NCI-H82 treated with DMSO at 0.1 percent for 48 hours (cell line): ENCODE measurements at regions not wholly inside any gene's neighbourhood (a gene's known extent, or its start where the extent isn't known, plus 50 kb on each side); places are given as distances from the start of the nearest gene placed in this dataset.

Experiments
- DNase-seq: peaks from one replicate; lab custom pipeline; 2025; ENCODE audit not compliant: unreplicated experiment; lab: John Stamatoyannopoulos, UW

DNA sequence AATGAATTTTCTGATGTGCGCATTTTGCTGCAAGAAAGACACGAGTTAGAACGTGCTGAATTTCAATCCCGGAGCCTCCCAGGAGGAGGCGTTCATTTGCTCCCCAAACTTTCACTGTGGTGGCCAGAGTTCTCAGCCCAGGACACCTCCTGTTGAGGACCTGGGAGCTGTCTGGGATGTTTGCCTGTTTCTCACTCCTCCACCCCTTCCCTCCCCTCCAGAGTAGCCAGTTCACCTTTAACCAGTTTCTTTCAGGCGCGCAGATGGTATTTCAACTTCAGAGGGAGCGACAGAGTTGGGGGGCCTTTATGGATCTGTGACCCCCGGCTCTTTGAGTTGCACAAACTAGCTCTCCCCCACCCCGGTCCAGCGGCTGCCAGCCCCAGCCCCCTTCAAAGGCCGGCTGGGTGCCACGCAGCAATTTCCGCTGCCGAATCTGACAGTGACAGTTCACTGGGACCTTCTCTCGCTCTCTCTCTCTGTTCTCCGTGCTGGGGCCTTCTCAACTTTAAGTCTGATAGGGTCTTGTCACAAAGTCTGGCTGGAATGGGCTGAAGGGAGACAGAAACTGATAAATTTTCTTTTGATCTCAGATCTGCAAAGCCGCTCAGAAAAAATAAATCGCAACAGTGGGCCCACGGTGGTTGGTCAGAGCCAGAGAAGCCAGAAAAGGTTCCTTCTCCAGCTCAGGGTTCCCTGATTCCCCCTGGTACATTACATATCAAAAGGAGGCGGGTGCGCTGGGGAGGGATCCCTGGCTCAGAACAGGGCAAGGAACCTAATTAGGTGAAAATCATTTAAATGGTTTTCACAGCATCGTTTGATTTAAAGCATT is 100.0 kb upstream of the STX18 start:
- DNase-seq, result no peak

DNA sequence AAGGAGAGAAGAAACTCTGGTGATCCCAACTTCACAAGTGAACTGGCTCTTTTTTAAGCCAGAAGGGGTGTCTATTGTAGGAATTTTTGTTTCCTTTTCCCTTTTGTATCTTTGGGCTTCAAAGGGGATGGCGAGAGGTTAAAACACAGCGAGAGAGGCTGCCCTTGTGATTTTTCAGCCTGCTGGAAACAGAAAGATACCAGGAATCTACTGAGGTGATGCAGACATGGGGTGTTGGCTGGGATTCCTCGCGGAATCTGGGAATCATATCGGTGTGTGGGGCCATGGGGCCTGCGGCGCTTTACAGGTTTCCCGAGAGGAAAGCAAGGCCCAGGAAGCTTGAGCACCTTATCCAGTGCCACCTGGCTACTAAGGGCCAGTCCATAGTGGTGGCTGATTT is 99.4 kb upstream of the STX18 start:
- no peak for DNase-seq

DNA sequence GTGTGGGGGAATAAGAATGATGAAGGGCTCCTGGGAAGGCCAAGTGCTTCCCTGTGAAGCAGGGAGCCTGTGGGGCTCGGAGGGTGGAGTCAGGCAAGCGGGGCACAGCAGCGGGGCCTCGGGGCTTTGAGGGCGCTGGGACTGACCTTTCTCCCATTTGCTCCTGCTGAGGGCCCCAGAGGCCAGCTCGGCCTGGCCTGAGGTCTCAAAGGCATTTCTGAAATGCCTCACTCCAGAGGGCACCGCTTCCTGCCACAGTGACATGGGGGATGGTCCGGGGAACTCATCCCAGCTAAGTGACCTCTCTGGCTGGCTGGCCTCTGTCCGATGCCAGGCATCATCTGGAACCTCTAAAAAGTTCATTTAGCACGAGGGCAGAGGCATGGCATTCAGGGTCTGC is 98.8 kb upstream of the STX18 start:
- no peak for DNase-seq

DNA sequence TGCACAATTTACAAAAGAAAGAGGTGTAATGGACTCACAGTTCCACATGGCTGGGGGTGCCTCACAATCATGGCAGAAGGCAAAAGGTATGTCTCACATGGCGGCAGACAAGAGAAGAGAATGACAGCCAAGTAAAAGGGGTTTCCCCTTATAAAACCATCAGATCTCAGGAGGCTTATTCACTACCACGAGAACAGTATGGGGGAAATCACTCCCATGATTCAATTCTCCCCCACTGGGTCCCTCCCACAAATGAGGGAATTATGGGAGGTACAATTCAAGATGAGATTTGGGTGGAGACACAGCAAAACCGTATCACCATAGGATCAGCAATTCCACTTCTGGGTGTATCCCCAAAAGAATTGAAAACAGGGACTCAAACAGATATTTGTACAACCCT is 97.5 kb upstream of the STX18 start:
- DNase-seq, result no peak

DNA sequence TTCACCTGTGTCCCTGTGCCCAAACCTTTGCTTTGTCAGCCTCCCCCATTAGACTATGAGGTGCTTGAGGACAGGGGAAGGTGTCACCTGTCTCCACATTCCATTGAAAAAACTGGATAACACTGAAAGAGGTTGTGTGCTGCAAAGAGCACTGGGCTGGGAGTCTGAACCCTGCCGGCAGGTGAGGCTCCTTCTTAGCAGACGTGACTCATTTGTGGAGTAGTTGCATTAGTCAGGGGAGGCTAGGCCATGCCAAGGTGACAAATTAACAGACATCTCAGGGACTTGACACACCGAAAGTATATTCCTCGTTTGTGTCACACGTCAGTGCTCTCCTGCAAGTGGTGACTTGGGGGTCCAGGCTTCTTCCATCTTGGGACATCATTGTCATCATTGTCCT is 95.9 kb upstream of the STX18 start:
- no peak for DNase-seq

DNA sequence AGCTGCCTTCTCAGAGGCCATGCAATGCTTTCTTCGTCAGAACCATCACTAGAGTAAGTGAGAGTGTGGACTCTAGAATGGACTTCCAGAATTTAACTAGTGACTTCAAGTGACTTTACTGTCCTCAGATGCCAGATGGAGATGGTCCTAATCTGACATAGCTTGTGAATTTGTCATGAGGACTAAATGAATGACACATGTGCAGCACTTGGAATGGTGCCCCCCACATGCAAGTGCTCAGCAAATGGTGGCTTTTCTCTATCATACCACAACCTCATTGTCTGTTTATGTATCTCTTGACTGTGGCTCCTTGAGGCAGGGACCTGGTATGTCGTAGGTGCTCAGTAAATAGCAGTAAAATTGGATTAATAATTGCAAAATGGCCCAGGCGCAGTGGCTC is 91.6 kb upstream of the STX18 start:
- DNase-seq, result no peak

DNA sequence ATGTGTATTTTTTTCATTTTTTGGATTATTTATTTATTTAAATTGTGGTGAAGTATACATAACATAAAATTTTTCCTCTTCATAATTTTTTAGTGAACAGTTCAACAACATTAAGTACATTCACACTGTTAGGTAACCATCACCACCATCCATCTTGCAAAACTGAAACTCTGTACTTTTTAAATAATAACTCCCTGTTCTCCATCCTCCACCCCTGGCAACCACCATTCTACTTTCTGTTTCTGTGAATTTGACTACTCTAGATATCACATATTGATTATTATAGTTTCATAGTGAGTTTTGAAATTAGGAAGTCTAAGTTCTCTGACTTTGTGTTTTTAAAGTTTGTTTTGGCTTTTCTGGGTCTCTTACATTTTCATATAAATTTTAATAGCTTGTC is 89.3 kb upstream of the STX18 start:
- no peak for DNase-seq

DNA sequence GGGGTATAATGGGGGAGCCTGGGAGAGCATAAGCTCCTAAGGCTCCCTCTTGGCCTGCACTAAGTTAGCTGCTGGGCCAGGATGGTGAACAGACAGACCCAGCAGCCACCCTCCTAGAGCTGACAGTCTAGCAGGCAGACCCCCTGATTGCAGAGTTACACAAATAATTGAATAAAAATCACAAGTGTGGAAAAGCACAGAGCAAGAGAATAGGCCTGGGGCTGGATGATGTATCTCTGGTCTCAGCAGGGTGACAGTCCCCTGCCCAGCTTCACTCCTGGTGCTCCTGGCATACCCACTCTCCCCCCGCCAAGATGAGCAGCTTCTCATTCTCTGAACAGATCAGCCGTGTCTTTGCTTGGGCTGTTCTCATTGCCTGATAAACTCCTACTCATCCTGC is 86.1 kb upstream of the STX18 start:
- no peak for DNase-seq

DNA sequence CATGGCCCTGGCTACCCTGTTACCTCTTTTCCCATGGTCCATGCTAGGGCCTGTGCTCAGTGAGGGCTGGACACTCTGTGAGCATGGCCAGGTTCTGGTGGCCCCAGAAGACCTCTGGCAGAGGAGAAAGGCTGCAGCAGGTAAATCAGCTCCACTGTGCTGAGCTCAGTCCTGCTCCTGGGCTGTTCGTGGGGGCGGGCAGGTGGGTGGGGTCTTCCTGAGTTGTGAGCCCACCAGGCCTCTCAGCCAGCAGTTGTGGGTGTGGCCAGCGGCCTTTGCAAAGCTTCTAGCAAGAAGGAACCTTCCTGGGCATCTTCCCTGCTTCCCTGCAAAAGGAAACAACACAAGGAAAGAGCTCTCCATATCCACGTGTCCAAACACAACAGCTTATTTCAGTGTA is 85.3 kb upstream of the STX18 start:
- no peak for DNase-seq

DNA sequence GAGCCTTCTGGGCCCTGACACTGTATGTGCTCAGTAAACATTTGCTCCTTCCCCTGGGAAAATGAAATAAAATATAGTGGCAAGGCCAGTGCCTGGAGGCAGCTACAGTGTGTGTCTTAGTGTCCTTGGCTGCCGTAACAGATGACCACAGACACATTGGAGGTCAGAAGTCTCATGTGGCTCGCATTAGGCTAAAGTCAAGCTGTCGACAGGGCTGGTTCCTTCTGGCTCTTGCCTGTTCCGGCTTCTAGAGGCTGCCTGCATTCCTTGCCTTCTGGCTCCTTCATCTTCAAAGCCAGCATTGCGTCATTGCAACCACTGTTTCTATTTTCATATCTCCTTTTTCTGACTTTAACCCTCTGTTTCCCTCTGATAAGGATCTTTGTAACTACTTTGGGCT is 83.6 kb upstream of the STX18 start:
- DNase-seq, result no peak

DNA sequence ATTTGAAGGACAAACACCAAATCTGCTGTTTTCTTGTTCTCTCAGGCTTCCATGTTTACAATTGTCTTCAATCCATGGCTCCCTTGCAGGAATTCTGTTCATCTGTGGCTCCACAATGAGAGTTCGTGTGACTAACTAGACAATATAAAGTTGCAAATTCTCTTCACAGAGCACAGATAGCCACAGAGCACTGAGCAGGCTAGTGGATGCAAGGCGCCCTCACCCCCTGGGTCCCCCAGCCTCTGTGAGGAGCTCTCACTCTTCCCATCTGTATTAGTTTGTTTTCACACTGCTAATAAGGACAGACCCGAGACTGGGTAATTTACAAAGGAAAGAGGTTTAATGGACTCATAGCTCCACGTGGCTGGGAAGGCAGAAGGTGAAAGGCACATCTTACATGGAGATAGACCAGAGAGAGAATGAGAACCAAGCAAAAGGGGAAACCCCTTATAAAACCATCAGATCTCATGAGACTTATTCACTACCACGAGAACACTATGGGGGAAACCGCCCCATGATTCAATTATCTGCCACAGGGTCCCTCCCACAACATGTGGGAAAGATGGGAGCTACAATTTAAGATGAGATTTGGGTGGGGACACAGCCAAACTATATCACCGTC is 82.5 kb upstream of the STX18 start:
- no peak for DNase-seq

DNA sequence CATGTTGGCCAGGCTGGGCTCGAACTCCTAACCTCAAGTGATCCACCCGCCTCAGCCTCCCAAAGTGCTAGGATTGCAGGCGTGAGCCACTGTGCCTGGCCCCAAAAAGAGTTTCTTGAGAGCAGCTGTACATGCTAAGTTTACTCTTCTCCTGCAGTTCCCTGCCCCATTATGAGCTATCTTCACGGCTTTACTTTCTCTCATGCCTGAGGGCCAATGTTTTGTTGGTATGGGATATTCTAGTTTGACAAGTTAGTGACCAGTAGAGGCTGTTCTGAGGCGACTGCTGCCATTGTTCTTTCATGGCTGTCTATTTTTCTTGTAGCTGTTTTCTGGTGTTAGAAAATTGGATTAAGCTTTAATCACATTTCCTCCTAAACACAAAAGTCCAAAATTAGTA is 78.0 kb upstream of the STX18 start:
- no peak for DNase-seq

DNA sequence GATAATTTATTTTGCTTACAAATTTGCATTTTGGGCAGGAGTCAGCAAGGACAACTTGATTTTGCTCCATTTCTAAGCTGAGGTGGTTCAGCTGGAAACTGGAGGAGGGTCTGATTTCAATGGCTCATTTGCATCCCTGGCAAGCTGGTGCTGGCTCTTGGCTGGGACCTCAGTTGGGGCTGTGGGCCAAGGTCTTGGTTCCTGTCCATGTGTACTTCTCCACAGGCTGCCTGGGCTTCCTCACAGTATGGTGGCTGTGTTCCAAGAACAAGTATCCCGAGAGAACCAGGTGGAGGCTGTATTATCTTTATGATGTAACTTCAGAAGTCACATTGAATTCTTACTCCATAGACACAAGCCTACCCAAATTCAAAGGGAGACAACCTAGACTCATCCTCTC is 77.0 kb upstream of the STX18 start:
- no peak for DNase-seq

DNA sequence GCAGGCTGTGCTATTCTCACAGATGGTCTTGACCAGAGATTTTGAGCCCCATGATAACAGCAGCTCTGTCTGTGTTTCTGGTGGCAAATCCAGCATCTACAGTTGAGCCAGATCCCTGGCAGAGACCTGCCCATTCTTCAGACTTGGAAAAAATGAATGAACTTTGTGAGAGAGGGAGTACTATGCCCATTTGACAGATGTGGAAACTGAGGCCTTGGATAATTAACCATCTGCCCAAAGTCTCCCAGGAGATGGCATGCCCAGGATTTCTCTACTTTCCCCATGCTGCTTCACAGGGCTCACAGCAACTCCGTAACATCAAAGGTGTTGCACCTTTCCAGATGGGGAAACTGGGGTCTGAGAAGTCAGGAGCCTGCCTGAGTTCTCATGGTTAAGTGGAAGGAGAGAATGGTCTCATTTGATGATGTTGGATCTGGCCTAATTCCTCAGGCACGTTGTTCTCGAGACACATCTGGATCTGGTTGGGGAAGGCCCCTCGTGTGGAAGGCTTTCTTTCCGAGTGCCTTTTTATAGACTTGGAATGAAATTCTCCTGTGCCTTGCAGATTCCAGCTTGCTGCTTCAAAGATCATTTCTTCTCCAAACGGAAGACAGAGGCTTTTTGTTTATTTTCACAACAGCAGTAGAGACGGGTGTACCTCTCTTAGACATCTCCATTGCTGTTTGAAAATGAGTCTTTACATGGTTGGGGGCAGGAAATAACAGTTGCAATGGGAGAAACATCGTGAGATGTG is 73.3 kb upstream of the STX18 start:
- no peak for DNase-seq

DNA sequence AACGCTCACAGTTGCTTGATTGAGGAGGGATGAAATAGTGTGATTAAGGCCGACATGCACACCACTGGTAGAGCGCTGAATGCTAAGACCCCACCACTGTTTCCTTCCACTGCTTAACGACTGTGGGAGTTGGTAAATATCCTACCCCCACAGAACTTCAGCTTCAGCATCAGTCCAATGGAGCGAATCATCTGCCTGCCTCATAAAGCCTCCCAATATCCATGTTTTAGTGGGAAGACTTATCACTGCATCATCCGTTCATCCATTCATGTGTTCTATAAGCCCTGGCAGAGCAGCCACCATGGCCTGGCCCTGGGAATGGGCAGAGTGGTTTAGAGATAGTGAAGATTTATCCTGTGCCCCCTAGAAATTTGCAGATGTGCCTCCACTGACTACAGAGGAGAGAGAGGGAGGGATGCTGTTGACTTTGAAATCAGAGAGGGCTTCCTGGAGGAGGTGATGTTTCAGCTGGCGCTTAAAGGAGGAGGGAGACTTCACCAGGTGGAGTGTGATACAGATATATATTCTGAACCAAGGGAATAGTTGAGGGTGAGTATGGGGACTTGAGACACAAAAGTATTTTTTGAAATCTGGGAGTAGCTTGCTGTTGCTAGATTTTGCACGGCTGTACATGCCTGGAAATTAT is 71.9 kb upstream of the STX18 start:
- DNase-seq, result no peak

DNA sequence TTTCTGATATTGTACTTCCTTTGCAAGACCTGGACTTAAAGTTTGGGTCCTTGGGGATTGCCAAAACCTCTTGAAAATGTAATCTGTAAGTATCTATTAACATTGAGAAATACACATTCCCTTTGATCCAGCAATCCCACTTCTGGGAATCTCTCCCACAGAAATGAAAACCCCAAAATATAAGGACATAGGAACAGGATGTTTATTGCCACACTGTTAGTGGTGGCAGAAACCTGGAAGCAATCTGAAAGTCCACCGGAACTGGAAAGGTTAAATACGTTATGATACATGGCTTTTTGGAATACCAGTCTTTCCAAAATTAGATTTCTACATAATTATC is 71.2 kb upstream of the STX18 start:
- DNase-seq, result no peak

DNA sequence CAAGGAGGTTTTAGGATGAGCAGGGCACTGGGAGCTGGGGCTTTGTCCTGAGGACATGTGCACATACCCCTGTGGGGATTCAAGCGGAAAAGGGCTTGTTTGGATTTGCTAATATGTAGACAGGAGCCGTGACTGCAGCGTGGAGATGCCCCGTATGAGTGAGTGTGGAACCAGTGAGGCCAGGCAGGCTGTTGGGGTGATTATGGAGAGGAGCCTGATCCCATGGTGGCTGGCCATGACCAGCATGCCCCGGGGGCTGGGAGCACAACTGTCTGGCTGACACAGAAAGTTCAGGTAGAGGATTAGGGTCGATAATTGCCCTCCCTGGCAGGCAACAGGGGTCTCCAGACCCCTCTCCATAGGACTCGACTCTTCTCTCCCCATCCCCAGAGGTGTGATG is 68.8 kb upstream of the STX18 start:
- no peak for DNase-seq

DNA sequence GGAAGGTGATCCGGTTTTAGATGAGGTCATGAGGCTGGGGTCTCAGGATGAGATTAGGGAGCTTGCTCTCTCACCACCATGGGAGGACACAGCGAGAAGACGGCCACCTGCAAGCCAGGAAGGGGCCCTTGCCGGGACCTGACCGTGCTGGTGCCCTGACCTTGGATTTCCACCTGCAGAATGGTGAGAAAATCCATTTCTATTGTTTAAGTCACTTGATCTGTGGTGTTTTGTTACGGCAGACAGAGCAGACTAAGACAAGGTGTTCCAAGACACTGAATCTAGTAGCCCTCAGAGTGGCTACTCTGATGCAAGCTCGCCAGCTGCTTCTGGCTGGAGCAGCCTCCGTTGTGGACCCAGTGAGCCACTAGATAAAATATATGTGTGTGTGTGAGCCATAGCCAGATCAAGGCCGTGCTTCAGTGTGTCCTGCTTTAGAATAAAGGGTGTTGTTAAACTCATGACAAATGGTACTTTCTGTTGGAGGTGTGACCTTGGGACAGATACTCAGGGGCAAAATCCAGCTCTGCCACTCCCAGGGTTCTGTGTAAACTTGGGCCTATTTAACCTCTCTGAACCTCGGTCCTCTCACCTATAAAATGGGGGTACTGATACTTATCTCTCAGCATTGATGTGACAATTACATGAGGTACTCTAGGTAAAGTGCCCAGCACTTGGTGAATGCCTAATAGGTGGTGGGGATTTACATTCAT is 67.9 kb upstream of the STX18 start:
- no peak for DNase-seq

DNA sequence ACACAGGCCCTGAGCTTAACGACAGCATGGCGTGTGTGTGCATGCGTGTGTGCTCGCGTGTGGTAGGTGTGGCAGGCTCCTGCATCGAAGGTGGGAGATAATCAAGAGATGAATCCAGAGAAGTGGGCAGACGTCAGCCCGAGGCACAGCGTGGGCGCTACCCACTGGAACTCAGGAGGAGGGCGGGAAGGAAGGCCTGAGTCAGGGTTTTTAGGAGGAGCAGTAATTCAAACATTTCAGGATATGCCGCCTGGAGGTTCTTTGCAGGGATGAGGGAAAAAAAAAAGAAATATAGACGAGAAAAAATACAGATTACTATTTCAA is 66.3 kb upstream of the STX18 start:
- DNase-seq, result no peak

DNA sequence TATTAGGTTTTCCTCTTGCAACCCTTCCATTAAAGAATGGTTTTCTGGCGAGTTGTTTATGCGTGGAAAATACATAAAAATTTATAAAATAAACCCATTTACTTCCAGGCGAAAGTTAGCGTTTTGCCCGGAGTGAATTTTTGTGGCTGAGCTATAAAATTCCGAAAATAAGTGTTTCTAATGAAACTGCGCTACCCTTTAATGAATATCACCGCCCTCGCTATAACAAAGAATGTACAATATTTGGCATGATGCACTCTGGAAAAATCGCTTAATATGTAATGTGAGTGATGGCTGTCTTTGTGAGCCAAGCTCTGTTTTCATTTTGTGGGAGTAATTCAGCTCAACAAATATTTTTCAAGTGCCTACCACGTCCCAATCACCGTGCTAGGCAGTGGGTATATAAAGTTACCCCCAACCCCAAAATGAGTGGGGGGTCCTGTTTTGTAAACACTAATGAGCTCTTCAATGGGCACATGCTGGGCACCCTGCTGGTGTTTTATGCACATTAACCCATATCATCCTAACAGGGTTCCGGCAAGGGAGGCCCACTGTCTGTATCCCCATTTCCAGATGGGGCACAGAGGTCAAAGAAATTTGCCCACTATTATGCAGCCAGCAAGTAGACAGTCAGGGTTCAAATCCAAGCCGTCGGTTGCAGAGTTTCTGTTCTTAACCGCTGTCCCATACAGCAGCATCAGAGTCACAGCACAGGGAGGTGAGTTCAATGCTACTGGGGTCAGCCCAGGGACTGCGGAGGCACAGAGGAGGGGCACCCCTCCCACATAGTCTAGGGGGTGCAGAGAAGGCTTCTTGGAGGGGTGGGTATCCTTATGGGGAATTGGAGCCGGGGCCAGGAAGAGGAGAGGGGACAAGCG is 65.7 kb upstream of the STX18 start:
- no peak for DNase-seq
